ENCODE measurements at regions not wholly inside any gene's neighbourhood (a gene's known extent, or its start where the extent isn't known, plus 50 kb on each side); places are given as distances from the start of the nearest gene placed in this dataset.

- DNase-seq (ENCODE audit: low read depth) = no peak
- H3K27me3 ChIP-seq (ENCODE audit: control insufficient read depth, insufficient read depth, low read length) = no peaks in the 10 kb centered on the region
- H3K4me3 ChIP-seq (ENCODE audit: low read depth, low read length) = no peak overlapping the region
- no peak for TF ChIP-seq CTCF (IDR thresholded peaks at IDR 0.05; ENCODE audit: insufficient read depth, low read length, severe bottlenecking)
- FAIRE-seq = no peak
- no peaks in the 10 kb centered on the region for H3K36me3 ChIP-seq (ENCODE audit: control insufficient read depth, insufficient read depth, low read length)
These were observed 55.1 kb upstream of the SYT9 start for GRCh38 chr11:7196396-7197146.

- FAIRE-seq (no peak), DNase-seq (ENCODE audit: low read depth) (no peak)
- Histone ChIP-seq H3K4me3 (ENCODE audit: low read depth, low read length) (no peak overlapping the region), H3K36me3 (ENCODE audit: control insufficient read depth, insufficient read depth, low read length) (no peaks in the 10 kb centered on the region), H3K27me3 (ENCODE audit: control insufficient read depth, insufficient read depth, low read length) (no peaks in the 10 kb centered on the region)
- TF ChIP-seq CTCF (IDR thresholded peaks at IDR 0.05; ENCODE audit: insufficient read depth, low read length, severe bottlenecking) = no peak
These were observed 54.2 kb upstream of the SYT9 start for GRCh38 chr11:7197469-7197868.

All from bronchial epithelial cell (primary cell).